Activated CD4-positive, alpha-beta T cell treated with anti-CD3 and anti-CD28 coated beads, Interleukin-2, amount 50 U/mL, for 16 hours (primary cell): ENCODE measurements at regions not wholly inside any gene's neighbourhood (a gene's known extent, or its start where the extent isn't known, plus 50 kb on each side); places are given as distances from the start of the nearest gene placed in this dataset.
"Not testable (repeated sequence)": the region's sequence is repeated elsewhere in the genome, so short reads cannot be mapped to it uniquely, and the experiment has no call there.

ENCODE experiments used
- DNase-seq: peaks from one replicate; pipeline ENCODE4 v3.0.0-alpha.2; 2020

GRCh38 chr2:111484097-111484496 lies 363.4 kb downstream of the BCL2L11 start:
- not testable (repeated sequence) for DNase-seq

GRCh38 chr2:111485895-111486294 lies 365.2 kb downstream of the BCL2L11 start:
- DNase-seq: not testable (repeated sequence)

- not testable (repeated sequence) for DNase-seq
Measured at GRCh38 chr2:111488451-111488850, 367.7 kb downstream of the BCL2L11 start.

GRCh38 chr2:111489460-111489859 lies 368.7 kb downstream of the BCL2L11 start:
- DNase-seq: not testable (repeated sequence)

- not testable (repeated sequence) for DNase-seq
Measured at GRCh38 chr2:111491181-111491580, 370.5 kb downstream of the BCL2L11 start.

GRCh38 chr2:111491614-111492013 lies 370.9 kb downstream of the BCL2L11 start:
- DNase-seq: not testable (repeated sequence)

- DNase-seq: not testable (repeated sequence)
Measured at GRCh38 chr2:111492995-111493719, 372.4 kb downstream of the BCL2L11 start.

- peak; percentile 46 for DNase-seq
Measured at GRCh38 chr2:111493720-111494078, 373.0 kb downstream of the BCL2L11 start.

GRCh38 chr2:111494288-111494980 lies 373.7 kb downstream of the BCL2L11 start:
- peak; percentile 65 for DNase-seq

GRCh38 chr2:111494981-111495315 lies 374.2 kb downstream of the BCL2L11 start:
- not testable (repeated sequence) for DNase-seq

GRCh38 chr2:111495636-111496035 lies 374.9 kb downstream of the BCL2L11 start:
- DNase-seq: not testable (repeated sequence)

- DNase-seq: not testable (repeated sequence)
Measured at GRCh38 chr2:111496176-111496575, 375.5 kb downstream of the BCL2L11 start.

- DNase-seq: not testable (repeated sequence)
Measured at GRCh38 chr2:111496860-111497259, 376.1 kb downstream of the BCL2L11 start.

GRCh38 chr2:111497270-111497669 lies 376.6 kb downstream of the BCL2L11 start:
- DNase-seq: not testable (repeated sequence)

GRCh38 chr2:111500536-111501062 lies 379.9 kb downstream of the BCL2L11 start:
- not testable (repeated sequence) for DNase-seq

GRCh38 chr2:111503844-111504570 lies 380.0 kb downstream of the ANAPC1 start:
- DNase-seq: not testable (repeated sequence)

GRCh38 chr2:111504571-111504942 lies 379.4 kb downstream of the ANAPC1 start:
- DNase-seq: not testable (repeated sequence)

- peak; percentile 78 for DNase-seq
Measured at GRCh38 chr2:111505267-111505666, 378.7 kb downstream of the ANAPC1 start.

- peak; percentile 71 for DNase-seq
Measured at GRCh38 chr2:111506936-111507335, 377.1 kb downstream of the ANAPC1 start.

GRCh38 chr2:111509225-111509869 lies 374.6 kb downstream of the ANAPC1 start:
- DNase-seq: peak; percentile 44

GRCh38 chr2:111510384-111510783 lies 373.6 kb downstream of the ANAPC1 start:
- DNase-seq: not testable (repeated sequence)

- not testable (repeated sequence) for DNase-seq
Measured at GRCh38 chr2:111511062-111511461, 372.9 kb downstream of the ANAPC1 start.

GRCh38 chr2:111512378-111512777 lies 371.6 kb downstream of the ANAPC1 start:
- not testable (repeated sequence) for DNase-seq
